SU-DHL-6 (cell line): ENCODE measurements at regions not wholly inside any gene's neighbourhood (a gene's known extent, or its start where the extent isn't known, plus 50 kb on each side); places are given as distances from the start of the nearest gene placed in this dataset.

Experiments
- EZH2phosphoT487 ChIP-seq: fragments of 200-600 bp; sonication (generic), shearing (Covaris generic); conservative IDR thresholded peaks from 2 replicates; pipeline ENCODE4 v1.6.1; 2018; ENCODE audit warnings: mild to moderate bottlenecking, antibody characterized with exemption, low read length, moderate library complexity, mixed read lengths
- TF ChIP-seq, protein P1 (sequence below): fragments of 200-600 bp; sonication (generic); IDR thresholded peaks from one replicate; pipeline ENCODE4 v1.5.1; 2017; ENCODE audit warnings: antibody characterized with exemption, mild to moderate bottlenecking, low read length, moderate library complexity; ENCODE audit not compliant: insufficient read depth, poor library complexity, severe bottlenecking

DNA sequence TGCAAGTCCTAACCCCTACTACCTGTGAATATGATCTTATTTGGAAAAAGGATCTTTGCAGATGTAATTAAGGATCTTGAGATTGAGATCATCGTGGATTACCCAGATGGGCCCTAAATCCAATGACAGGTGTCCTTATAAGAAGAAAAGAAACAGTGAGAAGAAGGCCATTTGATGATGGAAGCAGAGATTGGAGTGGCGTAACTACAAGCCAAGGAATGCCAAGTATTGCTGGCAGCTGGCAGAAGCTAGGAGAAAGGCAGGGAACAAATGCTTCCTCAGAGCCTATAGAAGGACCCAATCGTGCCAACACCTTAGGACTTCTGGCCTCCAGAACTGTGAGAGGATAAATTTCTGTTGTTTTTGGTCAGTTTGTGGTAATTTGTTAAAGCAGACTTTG is 70.1 kb upstream of the PALM2AKAP2 start:
- TF ChIP-seq, protein P1, sequence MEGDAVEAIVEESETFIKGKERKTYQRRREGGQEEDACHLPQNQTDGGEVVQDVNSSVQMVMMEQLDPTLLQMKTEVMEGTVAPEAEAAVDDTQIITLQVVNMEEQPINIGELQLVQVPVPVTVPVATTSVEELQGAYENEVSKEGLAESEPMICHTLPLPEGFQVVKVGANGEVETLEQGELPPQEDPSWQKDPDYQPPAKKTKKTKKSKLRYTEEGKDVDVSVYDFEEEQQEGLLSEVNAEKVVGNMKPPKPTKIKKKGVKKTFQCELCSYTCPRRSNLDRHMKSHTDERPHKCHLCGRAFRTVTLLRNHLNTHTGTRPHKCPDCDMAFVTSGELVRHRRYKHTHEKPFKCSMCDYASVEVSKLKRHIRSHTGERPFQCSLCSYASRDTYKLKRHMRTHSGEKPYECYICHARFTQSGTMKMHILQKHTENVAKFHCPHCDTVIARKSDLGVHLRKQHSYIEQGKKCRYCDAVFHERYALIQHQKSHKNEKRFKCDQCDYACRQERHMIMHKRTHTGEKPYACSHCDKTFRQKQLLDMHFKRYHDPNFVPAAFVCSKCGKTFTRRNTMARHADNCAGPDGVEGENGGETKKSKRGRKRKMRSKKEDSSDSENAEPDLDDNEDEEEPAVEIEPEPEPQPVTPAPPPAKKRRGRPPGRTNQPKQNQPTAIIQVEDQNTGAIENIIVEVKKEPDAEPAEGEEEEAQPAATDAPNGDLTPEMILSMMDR = no peak
- TF ChIP-seq EZH2phosphoT487 = no peak
